ENCODE measurements at regions not wholly inside any gene's neighbourhood (a gene's known extent, or its start where the extent isn't known, plus 50 kb on each side); places are given as distances from the start of the nearest gene placed in this dataset.

GRCh38 chr12:81022531-81022930 lies 55.3 kb upstream of the ACSS3 start:
- peak; percentile 39 for DNase-seq (ENCODE audit: insufficient read length, low spot score, missing footprints)
- Histone ChIP-seq H3K36me3 (ENCODE audit: insufficient read depth, low read length) (no peaks in the 10 kb centered on the region), H3K4me1 (ENCODE audit: insufficient read depth, low read length) (peaks cover 3% of the 10 kb centered on the region), H3K4me3 (ENCODE audit: insufficient read depth, low read length) (no peak overlapping the region), H3K4me2 (ENCODE audit: insufficient read depth, low read length) (no peak overlapping the region), H3K27me3 (ENCODE audit: insufficient read depth, low read length) (no peaks in the 10 kb centered on the region), H2AFZ (ENCODE audit: low read length) (no peak overlapping the region), H3K27ac (ENCODE audit: low read depth, low read length) (no peak overlapping the region), H3K79me2 (ENCODE audit: insufficient read depth, low read length) (no peaks in the 10 kb centered on the region), H3K9me3 (ENCODE audit: low read depth, low read length) (no peaks in the 10 kb centered on the region), H4K20me1 (ENCODE audit: insufficient read depth, low read length) (no peaks in the 10 kb centered on the region)
- no peak for TF ChIP-seq CTCF (IDR thresholded peaks at IDR 0.05; ENCODE audit: extremely low read depth, low read depth, low read length)

- no peak overlapping the region for H3K4me3 ChIP-seq (ENCODE audit: insufficient read depth, low read length)
- H3K4me1 ChIP-seq (ENCODE audit: insufficient read depth, low read length) = peaks cover 3% of the 10 kb centered on the region
- H4K20me1 ChIP-seq (ENCODE audit: insufficient read depth, low read length) = no peaks in the 10 kb centered on the region
- no peak for TF ChIP-seq CTCF (IDR thresholded peaks at IDR 0.05; ENCODE audit: extremely low read depth, low read depth, low read length)
- no peak overlapping the region for H3K27ac ChIP-seq (ENCODE audit: low read depth, low read length)
- H3K79me2 ChIP-seq (ENCODE audit: insufficient read depth, low read length) = no peaks in the 10 kb centered on the region
- no peak overlapping the region for H2AFZ ChIP-seq (ENCODE audit: low read length)
- no peaks in the 10 kb centered on the region for H3K27me3 ChIP-seq (ENCODE audit: insufficient read depth, low read length)
- no peak overlapping the region for H3K4me2 ChIP-seq (ENCODE audit: insufficient read depth, low read length)
- DNase-seq (ENCODE audit: insufficient read length, low spot score, missing footprints) = no peak
- no peaks in the 10 kb centered on the region for H3K36me3 ChIP-seq (ENCODE audit: insufficient read depth, low read length)
- H3K9me3 ChIP-seq (ENCODE audit: low read depth, low read length) = no peaks in the 10 kb centered on the region
Measured at GRCh38 chr12:81021834-81022233, 56.0 kb upstream of the ACSS3 start.

- Histone ChIP-seq H3K9me3 (ENCODE audit: low read depth, low read length) (no peaks in the 10 kb centered on the region), H3K27ac (ENCODE audit: low read depth, low read length) (no peak overlapping the region), H3K4me2 (ENCODE audit: insufficient read depth, low read length) (no peak overlapping the region), H2AFZ (ENCODE audit: low read length) (no peak overlapping the region), H4K20me1 (ENCODE audit: insufficient read depth, low read length) (no peaks in the 10 kb centered on the region), H3K4me1 (ENCODE audit: insufficient read depth, low read length) (peaks cover 3% of the 10 kb centered on the region), H3K27me3 (ENCODE audit: insufficient read depth, low read length) (no peaks in the 10 kb centered on the region), H3K36me3 (ENCODE audit: insufficient read depth, low read length) (no peaks in the 10 kb centered on the region), H3K79me2 (ENCODE audit: insufficient read depth, low read length) (no peaks in the 10 kb centered on the region), H3K4me3 (ENCODE audit: insufficient read depth, low read length) (no peak overlapping the region)
- TF ChIP-seq CTCF (IDR thresholded peaks at IDR 0.05; ENCODE audit: extremely low read depth, low read depth, low read length) = no peak
- DNase-seq (ENCODE audit: insufficient read length, low spot score, missing footprints) = no peak
Measured at GRCh38 chr12:81021131-81021748, 56.6 kb upstream of the ACSS3 start.

GRCh38 chr12:81017792-81018191 lies 60.1 kb upstream of the ACSS3 start:
- H3K27ac ChIP-seq (ENCODE audit: low read depth, low read length) = no peak overlapping the region
- H3K4me2 ChIP-seq (ENCODE audit: insufficient read depth, low read length) = no peak overlapping the region
- H3K4me3 ChIP-seq (ENCODE audit: insufficient read depth, low read length) = no peak overlapping the region
- no peak overlapping the region for H2AFZ ChIP-seq (ENCODE audit: low read length)
- H4K20me1 ChIP-seq (ENCODE audit: insufficient read depth, low read length) = no peaks in the 10 kb centered on the region
- DNase-seq (ENCODE audit: insufficient read length, low spot score, missing footprints) = no peak
- H3K4me1 ChIP-seq (ENCODE audit: insufficient read depth, low read length) = peaks cover 3% of the 10 kb centered on the region
- TF ChIP-seq CTCF (IDR thresholded peaks at IDR 0.05; ENCODE audit: extremely low read depth, low read depth, low read length) = no peak
- H3K9me3 ChIP-seq (ENCODE audit: low read depth, low read length) = no peaks in the 10 kb centered on the region
- H3K27me3 ChIP-seq (ENCODE audit: insufficient read depth, low read length) = no peaks in the 10 kb centered on the region
- H3K36me3 ChIP-seq (ENCODE audit: insufficient read depth, low read length) = no peaks in the 10 kb centered on the region
- no peaks in the 10 kb centered on the region for H3K79me2 ChIP-seq (ENCODE audit: insufficient read depth, low read length)

Data from osteoblast (primary cell).